AG09319 (cell line): ENCODE measurements at regions not wholly inside any gene's neighbourhood (a gene's known extent, or its start where the extent isn't known, plus 50 kb on each side); places are given as distances from the start of the nearest gene placed in this dataset.

Experiments used
- DNase-seq: peaks from one replicate; pipeline ENCODE4 v3.0.0-alpha.2; 2010; ENCODE audit warnings: low read depth; ENCODE audit errors: extremely low read depth
- TF ChIP-seq, protein P1 (sequence below): IDR thresholded peaks from 2 replicates; pipeline ENCODE4 v1.5.1; 2011; ENCODE audit warnings: low read depth, mild to moderate bottlenecking, inconsistent platforms, low read length, moderate library complexity

DNA sequence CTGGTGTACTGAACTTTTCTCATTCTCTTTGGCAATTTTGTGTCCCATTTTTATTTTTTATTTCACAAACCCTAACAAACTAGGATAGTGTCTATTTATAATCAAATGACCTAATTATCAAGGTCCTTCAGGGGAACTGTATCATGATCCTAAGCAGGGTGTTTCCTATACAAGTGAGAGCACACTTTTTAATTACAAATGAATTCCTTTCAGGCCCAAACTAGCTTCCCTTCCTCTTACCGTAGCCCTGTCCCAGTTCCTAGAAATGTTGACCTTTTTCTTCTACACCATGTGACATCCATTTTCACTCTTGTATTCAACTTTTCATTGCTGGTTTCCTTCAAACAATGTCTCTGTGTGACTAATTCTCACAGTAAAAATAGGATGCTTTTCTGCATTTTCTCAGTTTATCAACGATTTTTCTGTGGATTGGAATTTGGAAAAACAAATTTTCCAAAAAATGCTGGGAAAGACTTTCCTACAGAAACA lies 411.4 kb downstream of the CCDC91 start:
- no peak for DNase-seq
- TF ChIP-seq, protein P1, sequence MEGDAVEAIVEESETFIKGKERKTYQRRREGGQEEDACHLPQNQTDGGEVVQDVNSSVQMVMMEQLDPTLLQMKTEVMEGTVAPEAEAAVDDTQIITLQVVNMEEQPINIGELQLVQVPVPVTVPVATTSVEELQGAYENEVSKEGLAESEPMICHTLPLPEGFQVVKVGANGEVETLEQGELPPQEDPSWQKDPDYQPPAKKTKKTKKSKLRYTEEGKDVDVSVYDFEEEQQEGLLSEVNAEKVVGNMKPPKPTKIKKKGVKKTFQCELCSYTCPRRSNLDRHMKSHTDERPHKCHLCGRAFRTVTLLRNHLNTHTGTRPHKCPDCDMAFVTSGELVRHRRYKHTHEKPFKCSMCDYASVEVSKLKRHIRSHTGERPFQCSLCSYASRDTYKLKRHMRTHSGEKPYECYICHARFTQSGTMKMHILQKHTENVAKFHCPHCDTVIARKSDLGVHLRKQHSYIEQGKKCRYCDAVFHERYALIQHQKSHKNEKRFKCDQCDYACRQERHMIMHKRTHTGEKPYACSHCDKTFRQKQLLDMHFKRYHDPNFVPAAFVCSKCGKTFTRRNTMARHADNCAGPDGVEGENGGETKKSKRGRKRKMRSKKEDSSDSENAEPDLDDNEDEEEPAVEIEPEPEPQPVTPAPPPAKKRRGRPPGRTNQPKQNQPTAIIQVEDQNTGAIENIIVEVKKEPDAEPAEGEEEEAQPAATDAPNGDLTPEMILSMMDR, result no peak

DNA sequence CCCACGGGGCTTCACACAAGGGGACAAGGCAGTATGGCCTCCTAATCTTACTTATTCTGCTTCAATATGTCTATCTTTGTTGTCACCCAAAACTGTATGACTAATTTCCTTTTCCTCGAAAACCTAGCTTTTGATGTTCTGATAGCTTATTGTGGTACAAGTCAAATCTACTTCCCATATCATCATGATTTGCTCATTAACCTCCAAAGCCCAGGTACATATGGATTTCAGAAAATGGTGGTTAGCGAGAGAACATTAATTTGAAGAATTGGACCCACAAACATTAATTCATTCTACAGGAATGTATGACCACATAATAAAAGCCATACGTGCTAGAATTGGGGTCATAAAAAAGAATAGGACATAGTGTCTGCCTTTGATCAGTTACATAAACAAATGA lies 412.5 kb downstream of the CCDC91 start:
- TF ChIP-seq, protein P1, result no peak
- DNase-seq, result no peak

DNA sequence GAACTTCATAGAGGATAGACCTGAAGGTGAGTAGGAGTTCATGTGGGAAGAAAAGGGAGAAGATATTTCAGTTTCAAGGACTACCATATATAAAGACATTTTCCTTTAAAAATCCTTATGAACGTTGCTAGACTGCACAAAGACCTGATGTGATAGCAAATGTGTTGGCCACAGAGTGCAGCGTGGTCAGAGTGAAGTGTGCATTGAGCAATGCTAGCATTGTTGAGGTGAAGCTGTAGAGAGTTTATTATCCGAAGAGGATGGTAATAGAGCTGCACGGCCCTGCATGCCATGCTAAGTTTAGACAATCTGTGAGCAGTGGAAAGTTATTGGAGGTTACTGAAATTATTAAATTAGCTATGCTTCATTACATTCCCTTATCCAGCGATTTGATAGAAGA lies 413.0 kb downstream of the CCDC91 start:
- TF ChIP-seq, protein P1, result no peak
- no peak for DNase-seq

DNA sequence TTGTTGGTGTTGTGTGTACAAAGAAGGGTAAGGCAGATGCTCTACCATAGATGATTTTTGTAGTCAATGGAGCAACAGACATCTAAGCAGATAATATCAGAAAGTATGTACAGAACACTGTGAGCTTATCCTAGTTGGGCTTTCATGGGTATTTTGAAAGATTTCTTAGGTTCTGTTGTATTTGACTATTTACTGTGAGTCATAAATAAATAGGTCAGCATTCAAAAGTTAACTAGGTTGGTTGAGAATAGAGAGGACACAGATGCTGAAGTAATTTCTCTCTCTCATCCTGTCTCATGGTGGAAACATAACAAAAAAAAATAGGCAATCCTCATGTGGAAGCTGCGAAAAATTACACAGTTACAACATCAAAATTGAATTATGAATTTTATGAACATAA lies 413.5 kb downstream of the CCDC91 start:
- TF ChIP-seq, protein P1, result no peak
- no peak for DNase-seq

DNA sequence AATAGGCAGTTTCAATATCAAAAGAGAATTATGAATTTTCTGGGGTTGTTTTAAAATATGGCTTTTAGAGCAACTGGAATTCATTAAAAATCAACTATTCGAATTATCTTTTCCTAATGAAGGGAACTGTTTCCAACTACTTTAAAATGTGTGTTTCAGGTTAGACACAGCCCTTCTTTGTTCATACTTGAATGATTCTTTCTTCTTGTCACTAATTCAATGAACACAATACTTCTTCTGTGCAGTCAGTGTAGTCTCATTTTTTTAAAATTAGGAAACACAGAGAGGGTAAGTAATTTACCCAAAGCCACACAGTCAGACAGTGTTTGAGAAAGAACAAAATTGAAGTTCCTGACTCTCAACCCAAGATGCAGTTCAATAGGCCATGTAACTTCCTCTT lies 414.0 kb downstream of the CCDC91 start:
- TF ChIP-seq, protein P1, result no peak
- DNase-seq, result no peak

DNA sequence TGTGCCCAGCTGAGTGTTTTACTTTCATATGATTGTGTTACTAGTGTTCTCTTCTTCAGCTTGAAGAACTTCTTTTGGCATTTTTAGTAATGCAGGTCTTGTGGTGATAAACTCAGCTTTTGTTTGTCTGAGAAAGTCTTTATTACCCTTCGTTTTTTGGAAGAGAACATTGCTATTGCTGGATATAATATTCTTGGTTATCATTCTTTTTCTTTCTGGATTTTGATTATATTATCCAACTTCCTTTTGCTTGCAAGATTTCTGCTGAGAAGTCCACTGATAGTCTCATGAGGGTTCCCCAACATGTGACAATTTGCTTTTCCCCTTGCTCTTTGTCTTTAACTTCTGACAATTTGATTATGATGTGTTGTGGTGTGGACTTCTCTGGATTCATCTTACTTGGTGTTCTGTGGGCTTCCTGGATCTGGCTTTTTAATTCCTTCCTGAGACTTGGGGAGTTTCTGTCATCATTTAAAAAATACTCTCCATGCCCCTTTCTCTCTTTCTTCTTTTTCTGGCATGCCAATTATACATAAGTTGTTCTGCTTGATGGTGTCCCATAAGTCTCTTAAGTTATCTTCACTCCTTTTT lies 416.8 kb downstream of the CCDC91 start:
- DNase-seq, result no peak
- TF ChIP-seq, protein P1, result no peak

DNA sequence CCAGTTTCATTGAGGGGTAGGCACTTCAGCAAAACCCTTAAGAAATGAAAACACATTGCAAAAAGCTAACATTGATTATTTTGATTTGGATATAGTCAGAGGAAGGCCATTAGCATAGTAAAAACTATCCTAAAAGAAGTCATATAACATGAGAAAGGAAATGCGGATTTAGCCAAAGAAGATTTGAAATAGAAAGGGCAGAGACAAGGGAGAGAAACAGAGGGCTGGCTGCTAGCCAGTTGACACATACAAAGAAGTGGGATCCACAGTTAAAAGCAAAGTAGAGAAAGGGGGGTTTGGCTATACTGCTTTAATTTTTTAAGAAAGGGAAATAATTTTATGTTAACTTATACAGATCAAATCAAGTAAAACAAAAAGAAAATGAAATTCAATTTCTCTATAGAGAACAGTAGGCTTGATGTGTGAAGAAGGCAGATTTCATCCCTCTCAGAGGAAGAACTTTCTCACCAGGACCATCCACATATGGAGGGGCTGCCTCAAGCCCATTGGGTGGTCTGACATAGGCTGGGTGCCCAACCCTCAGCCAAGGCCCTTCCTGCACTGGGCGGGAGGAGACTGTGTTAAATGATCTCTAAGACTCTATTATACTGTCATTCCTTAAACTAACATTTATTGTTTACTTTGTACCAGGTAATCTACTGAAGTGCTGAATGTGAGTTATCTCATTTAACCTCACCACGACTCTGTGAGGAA lies 420.3 kb downstream of the CCDC91 start:
- TF ChIP-seq, protein P1, result no peak
- no peak for DNase-seq
